ENCODE measurements at regions not wholly inside any gene's neighbourhood (a gene's known extent, or its start where the extent isn't known, plus 50 kb on each side); places are given as distances from the start of the nearest gene placed in this dataset.
"Not testable (repeated sequence)": the region's sequence is repeated elsewhere in the genome, so short reads cannot be mapped to it uniquely, and the experiment has no call there.

DNA sequence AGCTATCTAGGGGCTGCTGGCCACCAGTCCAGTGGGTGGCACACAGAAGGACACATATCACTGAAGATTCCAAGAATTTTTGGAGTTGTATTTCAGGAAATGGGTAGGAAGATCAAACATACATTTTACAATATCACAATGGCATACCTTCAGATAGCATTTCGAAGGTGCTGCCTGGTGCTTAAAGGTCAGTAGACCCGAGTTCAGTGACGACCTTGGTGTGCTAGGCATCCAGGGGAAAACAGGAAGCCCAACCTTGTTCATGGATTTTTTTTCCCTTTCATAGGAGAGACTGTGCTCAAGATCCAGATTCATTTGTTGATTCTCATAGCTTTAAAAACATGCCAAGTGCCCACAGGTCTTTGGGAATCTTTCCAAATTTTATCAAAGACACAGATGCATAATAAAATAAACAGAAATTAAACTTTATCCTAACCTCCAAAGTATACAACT, 51.0 kb upstream of the RCBTB2 start:
- intact Hi-C loops (cut with DNase I), result no loop called here
- ATAC-seq (no peak), DNase-seq (ENCODE audit: low spot score) (no peak)

DNA sequence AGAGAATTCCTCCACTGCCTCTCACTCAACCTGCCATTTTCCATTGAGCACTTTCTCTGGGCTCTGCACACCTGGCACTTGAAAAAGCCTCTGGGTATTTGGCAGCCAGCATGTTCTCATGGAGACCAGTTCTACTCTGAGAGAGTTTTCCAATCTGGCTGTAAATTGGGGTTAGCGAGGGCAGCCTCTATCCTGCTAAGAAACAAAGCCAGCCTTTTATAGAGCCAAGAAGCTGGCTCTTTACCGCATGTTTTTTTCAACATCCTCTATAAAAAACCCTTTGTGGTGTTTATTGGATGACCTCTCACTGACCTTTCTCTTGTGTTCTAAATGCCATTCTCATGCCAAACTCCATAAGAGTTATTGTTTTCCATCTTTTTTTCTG, 52.6 kb upstream of the RCBTB2 start:
- DNase-seq (ENCODE audit: low spot score) (peak; percentile 67), ATAC-seq (peak; percentile 92)
- intact Hi-C loops (cut with DNase I), result no loop called here

GRCh38 chr13:48586591-48587103, 53.8 kb upstream of the RCBTB2 start:
- DNase-seq (ENCODE audit: low spot score) (peak; percentile 83), ATAC-seq (peak; percentile 71)
- intact Hi-C loops (cut with DNase I), result no loop called here

DNA sequence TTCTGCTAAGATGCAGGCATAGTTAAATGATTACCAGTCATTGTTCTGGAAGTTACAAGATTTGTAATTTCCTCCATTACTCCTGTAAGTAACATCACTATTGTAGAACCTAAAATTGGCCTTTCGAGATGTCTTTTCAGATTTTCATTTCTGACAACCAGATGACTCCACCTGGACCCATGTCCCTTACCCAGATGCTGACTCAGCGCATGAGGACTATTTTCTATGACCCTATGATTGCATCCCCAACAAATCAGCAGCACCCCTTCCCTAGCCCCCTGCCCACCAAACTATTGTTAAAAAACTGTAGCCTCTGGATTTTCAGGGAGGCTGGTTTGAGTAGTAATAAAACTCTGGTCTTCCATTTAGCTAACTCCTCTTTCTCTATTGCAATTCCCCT, 55.2 kb upstream of the RCBTB2 start:
- DNase-seq (ENCODE audit: low spot score), result no peak
- no peak for ATAC-seq
- intact Hi-C loops (cut with DNase I), result no loop called here

GRCh38 chr13:48590141-48590901, 57.4 kb upstream of the RCBTB2 start:
- DNase-seq (ENCODE audit: low spot score) (no peak), ATAC-seq (no peak)
- intact Hi-C loops (cut with DNase I), result no loop called here

- ATAC-seq; intact Hi-C loops (cut with DNase I); DNase-seq (ENCODE audit: low spot score): not testable (repeated sequence)
These were observed 58.4 kb upstream of the RCBTB2 start for GRCh38 chr13:48591124-48591872.

GRCh38 chr13:48591889-48592687, 59.2 kb upstream of the RCBTB2 start:
- no peak for ATAC-seq
- intact Hi-C loops (cut with DNase I), result no loop called here
- DNase-seq (ENCODE audit: low spot score), result no peak

GRCh38 chr13:48592688-48593049, 59.8 kb upstream of the RCBTB2 start:
- ATAC-seq (no peak), DNase-seq (ENCODE audit: low spot score) (no peak)
- intact Hi-C loops (cut with DNase I), result no loop called here

DNA sequence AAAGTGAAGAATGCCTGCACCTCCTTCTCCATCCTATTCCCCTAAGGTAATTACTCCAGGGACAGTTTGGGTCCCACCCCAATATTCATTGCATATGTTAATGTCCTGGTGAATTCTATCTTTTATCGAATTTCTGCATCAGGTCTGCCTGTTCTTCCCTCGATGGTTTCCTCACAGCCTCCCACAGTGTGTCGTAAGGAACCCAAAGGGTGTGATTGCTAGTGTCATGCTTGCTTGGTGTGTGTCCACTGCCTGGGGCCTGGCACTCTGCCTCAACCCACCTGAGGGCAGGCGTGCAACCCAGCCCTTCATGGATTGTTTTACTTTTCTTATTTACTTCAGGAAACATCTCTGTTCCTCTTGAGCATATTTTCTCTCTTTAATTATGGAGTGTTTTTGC, 60.2 kb upstream of the CYSLTR2 start:
- no peak for DNase-seq (ENCODE audit: low spot score)
- ATAC-seq, result no peak
- intact Hi-C loops (cut with DNase I), result no loop called here

- intact Hi-C loops (cut with DNase I), result no loop called here
- peak; percentile 22 for ATAC-seq
- DNase-seq (ENCODE audit: low spot score), result no peak
These were observed 59.5 kb upstream of the CYSLTR2 start for GRCh38 chr13:48594096-48594815.

DNA sequence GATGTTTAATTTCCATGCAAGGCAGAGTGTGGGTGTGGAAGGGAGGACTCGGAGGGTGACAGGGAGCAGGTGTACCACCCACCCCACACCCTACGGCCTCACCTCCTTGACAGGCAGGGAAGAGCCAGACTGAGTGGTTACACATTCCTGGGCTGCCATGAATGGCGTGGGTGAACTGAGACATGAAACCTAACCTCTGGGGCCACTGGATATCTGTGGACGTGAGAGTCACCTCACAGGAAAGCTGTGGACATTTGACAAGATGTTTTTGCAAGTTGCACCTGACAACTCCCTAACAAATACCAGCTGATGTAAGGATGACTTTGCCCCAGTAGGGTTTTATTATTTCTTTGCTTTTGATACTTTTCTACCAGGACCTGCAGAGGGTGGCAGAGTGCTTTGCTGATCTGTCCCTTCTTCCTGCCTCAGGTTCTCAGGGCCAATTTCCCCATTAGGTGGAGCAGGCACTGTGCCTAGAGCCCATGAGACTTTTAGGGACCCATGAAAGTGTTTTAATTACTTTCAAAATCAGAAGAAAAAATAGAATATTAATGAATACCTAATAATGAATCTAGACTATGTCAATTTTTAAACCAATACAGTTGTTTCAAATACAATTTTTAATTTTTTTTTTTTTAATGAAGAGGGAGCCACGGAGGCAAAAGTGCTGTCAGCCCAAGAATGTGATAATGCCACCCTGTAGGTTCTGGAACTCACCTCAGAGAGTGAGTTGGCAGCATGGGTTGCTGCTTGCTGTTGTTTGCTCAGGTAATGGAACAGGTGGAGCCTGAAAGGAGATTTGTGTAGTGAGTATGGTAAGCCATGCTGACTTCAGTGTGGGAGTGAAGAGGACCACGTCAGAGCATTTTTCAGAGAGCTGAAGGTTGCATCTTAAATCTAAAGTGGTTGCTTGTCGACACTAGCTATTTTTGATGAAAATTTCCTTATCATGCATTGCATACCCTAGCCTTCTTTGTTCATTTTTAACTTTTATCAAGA, 58.0 kb upstream of the CYSLTR2 start:
- DNase-seq (ENCODE audit: low spot score) (peak; percentile 71), ATAC-seq (peak; percentile 93)
- intact Hi-C loops (cut with DNase I), result no loop called here

DNA sequence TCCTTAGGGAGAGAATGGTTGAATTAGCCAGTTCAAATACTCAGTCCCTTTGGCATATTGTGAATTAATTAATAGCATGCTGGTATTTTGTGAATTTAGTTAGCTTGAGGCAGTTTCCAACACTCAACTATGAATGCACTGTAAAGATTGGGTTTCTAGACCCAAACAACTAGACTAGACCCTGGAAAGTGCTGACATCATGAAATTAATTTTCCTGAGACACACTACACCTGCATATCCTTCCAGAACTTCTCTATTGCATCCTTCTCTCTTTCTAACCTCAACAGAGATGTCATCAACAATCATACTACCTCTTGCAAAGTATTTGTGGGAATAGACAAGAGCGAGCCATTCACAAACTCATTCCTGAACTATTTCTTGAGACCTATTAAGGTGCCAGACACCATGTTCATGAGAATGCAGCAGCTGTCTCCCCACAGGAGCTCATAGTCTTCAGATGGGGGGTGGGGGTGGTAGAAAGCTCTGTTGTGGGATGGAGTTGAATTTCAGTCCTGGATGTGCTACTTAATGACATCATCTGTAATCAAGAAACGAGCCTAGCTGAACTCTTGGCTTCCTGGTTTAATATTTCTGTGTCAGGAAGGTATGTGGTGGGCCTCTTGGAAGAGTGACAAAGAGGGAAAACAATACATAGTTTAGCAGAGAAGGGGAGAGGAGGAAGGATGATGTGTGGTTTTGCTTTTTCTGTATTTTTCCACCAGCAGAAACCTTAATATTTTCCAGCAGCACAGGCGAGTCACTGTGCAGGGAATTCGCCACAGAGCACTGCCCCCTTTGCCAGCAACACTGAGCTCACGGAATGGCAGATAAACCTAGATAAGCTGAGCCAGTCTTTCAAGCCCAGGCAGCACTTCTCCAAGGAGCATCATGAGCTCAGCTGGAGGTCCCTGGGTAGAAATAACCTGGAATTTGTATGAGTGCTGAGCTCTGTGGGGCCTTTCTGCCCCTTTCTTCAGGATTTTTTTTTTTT, 53.1 kb upstream of the CYSLTR2 start:
- DNase-seq (ENCODE audit: low spot score), result no peak
- intact Hi-C loops (cut with DNase I), result no loop called here
- no peak for ATAC-seq

DNA sequence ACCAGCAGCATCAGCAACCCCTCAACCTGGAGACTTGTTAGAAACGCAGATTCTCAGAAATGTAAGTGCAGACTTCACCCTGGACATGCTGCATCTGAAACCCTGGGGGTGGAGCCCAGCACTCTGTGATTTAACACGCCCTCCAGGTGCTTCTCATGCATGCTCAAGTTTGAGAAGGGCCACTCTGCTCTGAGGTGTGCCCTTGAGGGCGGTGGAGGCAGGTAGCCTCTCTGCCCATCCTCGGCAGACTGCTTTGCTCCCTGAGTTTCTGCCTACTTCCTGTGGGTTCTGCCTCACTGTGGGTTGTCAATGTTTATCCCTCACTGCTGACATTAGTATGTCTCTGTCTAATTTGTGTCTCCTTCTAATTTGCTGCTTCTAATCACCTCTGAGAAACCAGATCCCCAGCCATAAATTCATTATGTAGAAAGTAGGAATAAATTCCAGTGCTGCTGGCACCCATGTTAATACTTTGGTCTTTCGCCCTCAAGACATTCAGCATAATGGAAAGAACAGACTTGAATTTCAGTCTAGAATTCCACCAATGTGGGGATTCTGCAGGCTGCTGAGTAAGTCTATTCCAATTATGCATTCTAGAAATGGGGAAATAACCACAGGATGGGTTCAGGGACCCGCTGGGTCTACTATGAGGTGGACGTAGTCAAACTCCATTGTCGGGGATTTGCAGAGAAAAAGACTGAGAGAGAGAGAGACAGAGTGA, 51.3 kb upstream of the CYSLTR2 start:
- intact Hi-C loops (cut with DNase I), result no loop called here
- no peak for DNase-seq (ENCODE audit: low spot score)
- ATAC-seq, result no peak

GRCh38 chr13:48603375-48603774, 50.4 kb upstream of the CYSLTR2 start:
- ATAC-seq (no peak), DNase-seq (ENCODE audit: low spot score) (no peak)
- intact Hi-C loops (cut with DNase I), result no loop called here

Measured in sciatic nerve (tissue), 2 donors.